ENCODE measurements at regions not wholly inside any gene's neighbourhood (a gene's known extent, or its start where the extent isn't known, plus 50 kb on each side); places are given as distances from the start of the nearest gene placed in this dataset.

- TF ChIP-seq CTCF (IDR thresholded peaks at IDR 0.05) (no peak), POLR2A (IDR thresholded peaks at IDR 0.05) (no peak)
Observed at GRCh38 chr11:10927538-10927937, 69.7 kb upstream of the ZBED5 start.
